Astrocyte (in vitro differentiated cells and primary cell): ENCODE measurements at regions not wholly inside any gene's neighbourhood (a gene's known extent, or its start where the extent isn't known, plus 50 kb on each side); places are given as distances from the start of the nearest gene placed in this dataset.

Source experiments
- DNase-seq: peaks from one replicate; pipeline ENCODE4 v3.0.0-alpha.2; 2010; ENCODE audit warnings: low read depth
- FAIRE-seq: peaks from 2 replicates; lab custom pipeline; 2011; peaks lifted over from hg19 to GRCh38; lab: Jason Lieb, UNC
- H2AFZ ChIP-seq: 2 replicates; pipeline ENCODE4 v1.6.0; 2012; ENCODE audit warnings: low read depth, low read length, inconsistent platforms
- H3K27ac ChIP-seq: 2 replicates; pipeline ENCODE4 v1.5.1; 2011; ENCODE audit warnings: low read depth, low read length, inconsistent platforms
- H3K27me3 ChIP-seq: 2 replicates; pipeline ENCODE4 v1.6.0; 2011; ENCODE audit warnings: low read length, inconsistent platforms; ENCODE audit not compliant: insufficient read depth
- H3K36me3 ChIP-seq: 2 replicates; pipeline ENCODE4 v1.5.1; 2011; ENCODE audit warnings: low read length, inconsistent platforms; ENCODE audit not compliant: insufficient read depth
- H3K4me1 ChIP-seq: 2 replicates; pipeline ENCODE4 v1.5.1; 2011; ENCODE audit warnings: low read length, inconsistent platforms; ENCODE audit not compliant: insufficient read depth
- H3K4me2 ChIP-seq: 2 replicates; pipeline ENCODE4 v1.6.0; 2012; ENCODE audit warnings: low read length, inconsistent platforms
- H3K4me3 ChIP-seq: 2 replicates; pipeline ENCODE4 v1.5.1; 2011; ENCODE audit warnings: low read depth, mild to moderate bottlenecking, low read length, inconsistent platforms; ENCODE audit not compliant: insufficient read depth
- H3K79me2 ChIP-seq: 2 replicates; pipeline ENCODE4 v1.6.0; 2012; ENCODE audit warnings: mild to moderate bottlenecking, low read length, inconsistent platforms; ENCODE audit not compliant: insufficient read depth
- H3K9ac ChIP-seq: 2 replicates; pipeline ENCODE4 v1.6.0; 2012; ENCODE audit warnings: mild to moderate bottlenecking, low read length, inconsistent platforms
- H3K9me3 ChIP-seq: 2 replicates; pipeline ENCODE4 v1.5.1; 2012; ENCODE audit warnings: low read depth, mild to moderate bottlenecking, low read length, inconsistent platforms; ENCODE audit not compliant: insufficient read depth
- H4K20me1 ChIP-seq: 2 replicates; pipeline ENCODE4 v1.6.0; 2012; ENCODE audit warnings: low read length, inconsistent platforms; ENCODE audit not compliant: insufficient read depth
- H3K27ac Mint-ChIP-seq: one replicate; pipeline ENCODE4 v1.8.0; 2021; ENCODE audit warnings: mild to moderate bottlenecking, mixed read lengths; ENCODE audit not compliant: unreplicated experiment
- H3K27me3 Mint-ChIP-seq: one replicate; pipeline ENCODE4 v1.8.0; 2021; ENCODE audit warnings: low read depth, mixed read lengths; ENCODE audit not compliant: unreplicated experiment
- H3K36me3 Mint-ChIP-seq: one replicate; pipeline ENCODE4 v1.8.0; 2021; ENCODE audit warnings: low read depth, mixed read lengths; ENCODE audit not compliant: unreplicated experiment
- H3K4me1 Mint-ChIP-seq: one replicate; pipeline ENCODE4 v1.8.0; 2021; ENCODE audit warnings: low read depth, mixed read lengths; ENCODE audit not compliant: unreplicated experiment
- H3K4me3 Mint-ChIP-seq: one replicate; pipeline ENCODE4 v1.8.0; 2021; ENCODE audit warnings: mild to moderate bottlenecking, moderate library complexity, mixed read lengths; ENCODE audit not compliant: unreplicated experiment
- H3K9me3 Mint-ChIP-seq: one replicate; pipeline ENCODE4 v1.8.0; 2021; ENCODE audit warnings: mild to moderate bottlenecking, mixed read lengths; ENCODE audit not compliant: unreplicated experiment
- EZH2 ChIP-seq: IDR thresholded peaks from 2 replicates; pipeline ENCODE4 v1.6.1; 2012; ENCODE audit warnings: mild to moderate bottlenecking, low read length, inconsistent platforms; ENCODE audit not compliant: insufficient read depth
- TF ChIP-seq, protein P1 (sequence below): IDR thresholded peaks from 2 replicates; pipeline ENCODE4 v1.5.1; 2011; ENCODE audit warnings: low read depth, mild to moderate bottlenecking, inconsistent platforms, low read length, moderate library complexity; ENCODE audit not compliant: insufficient read depth

DNA sequence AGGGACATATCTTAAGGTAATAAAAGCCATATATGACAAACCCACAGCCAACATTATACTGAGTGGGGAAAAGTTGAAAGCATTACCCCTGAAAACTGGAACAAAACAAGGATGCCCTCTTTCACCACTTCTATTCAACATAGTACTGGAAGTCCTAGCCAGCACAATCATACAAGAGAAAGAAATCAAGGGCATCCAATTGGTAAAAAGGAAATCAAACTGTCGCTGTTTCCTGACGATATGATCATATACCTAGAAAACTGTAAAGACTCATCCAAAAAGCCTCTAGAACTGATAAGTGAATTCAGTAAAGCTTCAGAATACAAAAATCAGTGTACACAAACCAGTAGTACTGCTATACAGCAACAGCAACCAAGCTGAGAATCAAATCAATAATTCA lies 53.8 kb upstream of the PSME4 start:
- no peaks in the 10 kb centered on the region for H3K27me3 ChIP-seq
- H3K9ac ChIP-seq = no peak overlapping the region
- H3K79me2 ChIP-seq = no peaks in the 10 kb centered on the region
- peaks cover 4% of the 10 kb centered on the region for H3K9me3 ChIP-seq
- no peaks in the 10 kb centered on the region for H3K36me3 ChIP-seq
- no peak overlapping the region for H3K4me3 Mint-ChIP-seq
- no peaks in the 10 kb centered on the region for H3K27me3 Mint-ChIP-seq
- H4K20me1 ChIP-seq = no peaks in the 10 kb centered on the region
- peaks cover 12% of the 10 kb centered on the region for H3K36me3 Mint-ChIP-seq
- H3K27ac ChIP-seq = no peak overlapping the region
- peaks cover 12% of the 10 kb centered on the region for H3K9me3 Mint-ChIP-seq
- DNase-seq (no peak), FAIRE-seq (no peak)
- no peaks in the 10 kb centered on the region for H3K4me1 ChIP-seq
- H3K4me1 Mint-ChIP-seq = no peaks in the 10 kb centered on the region
- no peak overlapping the region for H2AFZ ChIP-seq
- H3K4me2 ChIP-seq = no peak overlapping the region
- TF ChIP-seq, protein P1, sequence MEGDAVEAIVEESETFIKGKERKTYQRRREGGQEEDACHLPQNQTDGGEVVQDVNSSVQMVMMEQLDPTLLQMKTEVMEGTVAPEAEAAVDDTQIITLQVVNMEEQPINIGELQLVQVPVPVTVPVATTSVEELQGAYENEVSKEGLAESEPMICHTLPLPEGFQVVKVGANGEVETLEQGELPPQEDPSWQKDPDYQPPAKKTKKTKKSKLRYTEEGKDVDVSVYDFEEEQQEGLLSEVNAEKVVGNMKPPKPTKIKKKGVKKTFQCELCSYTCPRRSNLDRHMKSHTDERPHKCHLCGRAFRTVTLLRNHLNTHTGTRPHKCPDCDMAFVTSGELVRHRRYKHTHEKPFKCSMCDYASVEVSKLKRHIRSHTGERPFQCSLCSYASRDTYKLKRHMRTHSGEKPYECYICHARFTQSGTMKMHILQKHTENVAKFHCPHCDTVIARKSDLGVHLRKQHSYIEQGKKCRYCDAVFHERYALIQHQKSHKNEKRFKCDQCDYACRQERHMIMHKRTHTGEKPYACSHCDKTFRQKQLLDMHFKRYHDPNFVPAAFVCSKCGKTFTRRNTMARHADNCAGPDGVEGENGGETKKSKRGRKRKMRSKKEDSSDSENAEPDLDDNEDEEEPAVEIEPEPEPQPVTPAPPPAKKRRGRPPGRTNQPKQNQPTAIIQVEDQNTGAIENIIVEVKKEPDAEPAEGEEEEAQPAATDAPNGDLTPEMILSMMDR = no peak
- no peak for TF ChIP-seq EZH2
- no peak overlapping the region for H3K4me3 ChIP-seq
- H3K27ac Mint-ChIP-seq = no peak overlapping the region

DNA sequence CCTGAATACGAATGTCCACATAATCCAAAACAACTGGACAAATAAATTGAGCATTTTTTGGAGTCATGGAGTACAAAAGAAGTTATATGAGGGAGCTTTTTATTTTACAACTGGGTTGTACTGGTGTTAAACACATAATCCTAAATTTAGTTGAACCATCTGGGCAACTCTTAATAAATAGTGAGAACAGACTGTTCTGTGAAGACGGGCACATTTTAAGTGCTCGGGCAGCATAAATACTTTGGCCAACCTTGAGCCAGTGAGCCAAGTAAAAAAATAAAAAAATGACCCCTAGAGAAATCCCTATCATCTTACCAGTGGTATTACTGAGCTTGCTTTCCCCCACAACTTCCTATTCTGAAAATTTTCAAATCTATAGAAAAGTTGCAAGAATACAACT lies 50.9 kb upstream of the PSME4 start:
- FAIRE-seq = no peak
- Histone ChIP-seq H4K20me1 (no peaks in the 10 kb centered on the region), H2AFZ (no peak overlapping the region), H3K9me3 (peaks cover 4% of the 10 kb centered on the region), H3K9ac (no peak overlapping the region), H3K36me3 (no peaks in the 10 kb centered on the region), H3K4me2 (no peak overlapping the region), H3K79me2 (no peaks in the 10 kb centered on the region), H3K4me3 (no peak overlapping the region), H3K4me1 (no peaks in the 10 kb centered on the region), H3K27me3 (no peaks in the 10 kb centered on the region), H3K27ac (no peak overlapping the region)
- H3K9me3 Mint-ChIP-seq = peaks cover 12% of the 10 kb centered on the region
- H3K27ac Mint-ChIP-seq = no peak overlapping the region
- no peaks in the 10 kb centered on the region for H3K27me3 Mint-ChIP-seq
- peaks cover 17% of the 10 kb centered on the region for H3K36me3 Mint-ChIP-seq
- H3K4me1 Mint-ChIP-seq = no peaks in the 10 kb centered on the region
- no peak overlapping the region for H3K4me3 Mint-ChIP-seq
- TF ChIP-seq EZH2 = no peak
- TF ChIP-seq, protein P1 = no peak
- DNase-seq = no peak

DNA sequence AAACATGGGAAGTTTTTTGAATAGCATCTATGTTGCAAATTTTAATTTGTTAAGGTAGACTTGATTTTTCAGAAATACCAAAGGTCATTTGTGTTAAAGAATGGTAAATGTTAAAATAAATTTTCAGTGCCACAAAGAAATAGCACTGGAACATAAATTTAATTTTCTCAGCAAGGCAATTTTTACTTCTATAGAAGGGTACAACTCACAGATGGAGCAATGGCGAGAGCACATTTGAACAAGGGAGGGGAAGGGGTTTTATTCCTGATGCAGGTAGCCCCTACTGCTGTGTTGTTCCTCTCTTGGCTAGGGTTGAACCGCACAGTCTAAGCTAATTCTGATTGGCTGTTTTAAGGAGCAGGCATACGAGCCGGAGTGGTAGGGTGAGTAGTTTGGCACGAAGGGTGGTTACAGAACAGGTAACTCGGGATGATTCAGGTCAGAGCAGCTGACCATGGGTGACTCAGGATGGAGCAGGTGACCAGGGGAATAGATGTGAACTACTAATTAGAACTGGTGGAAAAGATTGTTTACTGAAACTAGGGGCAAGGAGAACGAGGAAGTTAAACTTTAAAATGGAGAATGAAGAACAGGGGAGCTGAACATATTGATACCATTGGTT lies 50.1 kb upstream of the PSME4 start:
- peaks cover 7% of the 10 kb centered on the region for H3K4me1 ChIP-seq
- no peak overlapping the region for H3K27ac ChIP-seq
- H3K9ac ChIP-seq = no peak overlapping the region
- no peaks in the 10 kb centered on the region for H3K36me3 ChIP-seq
- FAIRE-seq (no peak), DNase-seq (no peak)
- H3K4me2 ChIP-seq = no peak overlapping the region
- H3K27ac Mint-ChIP-seq = no peak overlapping the region
- no peak overlapping the region for H2AFZ ChIP-seq
- peaks cover 4% of the 10 kb centered on the region for H3K9me3 ChIP-seq
- H3K4me1 Mint-ChIP-seq = peaks cover 2% of the 10 kb centered on the region
- peaks cover 17% of the 10 kb centered on the region for H3K36me3 Mint-ChIP-seq
- H3K27me3 ChIP-seq = no peaks in the 10 kb centered on the region
- no peak for TF ChIP-seq EZH2
- TF ChIP-seq, protein P1 = no peak
- H3K9me3 Mint-ChIP-seq = peaks cover 11% of the 10 kb centered on the region
- H3K79me2 ChIP-seq = no peaks in the 10 kb centered on the region
- no peak overlapping the region for H3K4me3 ChIP-seq
- no peak overlapping the region for H3K4me3 Mint-ChIP-seq
- H4K20me1 ChIP-seq = no peaks in the 10 kb centered on the region
- H3K27me3 Mint-ChIP-seq = no peaks in the 10 kb centered on the region
